GM21515 (cell line): ENCODE measurements at regions not wholly inside any gene's neighbourhood (a gene's known extent, or its start where the extent isn't known, plus 50 kb on each side); places are given as distances from the start of the nearest gene placed in this dataset.

Source experiments
- ATAC-seq: cut with Tn5 transposase; IDR thresholded peaks from one replicate; pipeline ENCODE4 v1.9.1; 2021; ENCODE audit not compliant: unreplicated experiment

- ATAC-seq = no peak
Measured at GRCh38 chr12:83856803-83857202, 1055.8 kb downstream of the SLC6A15 start.

- no peak for ATAC-seq
Measured at GRCh38 chr12:83850531-83850930, 1062.1 kb downstream of the SLC6A15 start.

- no peak for ATAC-seq
Measured at GRCh38 chr12:83848702-83849101, 1063.9 kb downstream of the SLC6A15 start.

DNA sequence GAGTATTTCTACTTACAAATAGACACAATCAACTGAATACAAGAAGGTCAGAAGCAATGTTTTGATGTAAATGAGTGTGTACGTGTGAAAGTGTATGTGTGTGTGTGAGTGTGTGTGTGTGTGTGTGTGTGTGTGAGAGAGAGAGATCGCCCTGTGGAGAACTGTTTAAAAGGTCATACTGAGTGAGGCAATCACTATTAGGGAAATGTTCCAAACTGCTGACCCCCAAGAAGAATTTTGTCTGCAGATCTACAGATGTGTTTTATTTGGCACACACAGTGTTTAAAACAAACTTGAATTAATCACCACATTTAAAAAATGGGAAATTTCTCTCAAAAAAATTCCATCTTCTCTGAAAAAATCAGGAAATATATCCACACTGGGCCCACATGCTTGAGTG, 1069.1 kb downstream of the SLC6A15 start:
- no peak for ATAC-seq

DNA sequence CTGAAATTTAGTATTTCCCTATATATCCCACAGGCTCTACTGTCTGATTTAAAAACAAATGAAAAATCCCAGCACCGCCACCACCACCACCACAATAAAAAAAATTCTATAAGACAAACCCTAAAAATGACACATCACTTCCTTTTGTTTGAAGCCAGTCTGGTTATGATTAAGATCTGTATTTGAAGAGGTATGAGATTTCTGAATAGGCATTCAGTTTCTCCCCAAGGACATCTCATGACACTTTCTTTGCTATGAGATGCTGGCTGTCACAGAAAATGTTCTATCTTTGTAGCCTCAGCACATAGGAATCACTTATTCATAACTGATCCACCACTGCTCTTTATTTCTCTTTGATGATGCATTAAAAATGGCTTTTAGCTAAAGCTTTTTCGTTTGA, 1071.0 kb downstream of the SLC6A15 start:
- ATAC-seq = no peak

GRCh38 chr12:83827860-83828259, 1084.7 kb downstream of the SLC6A15 start:
- ATAC-seq = no peak

GRCh38 chr12:83827193-83827592, 1085.4 kb downstream of the SLC6A15 start:
- no peak for ATAC-seq

GRCh38 chr12:83826112-83826511, 1086.5 kb downstream of the SLC6A15 start:
- peak; percentile 80 for ATAC-seq

DNA sequence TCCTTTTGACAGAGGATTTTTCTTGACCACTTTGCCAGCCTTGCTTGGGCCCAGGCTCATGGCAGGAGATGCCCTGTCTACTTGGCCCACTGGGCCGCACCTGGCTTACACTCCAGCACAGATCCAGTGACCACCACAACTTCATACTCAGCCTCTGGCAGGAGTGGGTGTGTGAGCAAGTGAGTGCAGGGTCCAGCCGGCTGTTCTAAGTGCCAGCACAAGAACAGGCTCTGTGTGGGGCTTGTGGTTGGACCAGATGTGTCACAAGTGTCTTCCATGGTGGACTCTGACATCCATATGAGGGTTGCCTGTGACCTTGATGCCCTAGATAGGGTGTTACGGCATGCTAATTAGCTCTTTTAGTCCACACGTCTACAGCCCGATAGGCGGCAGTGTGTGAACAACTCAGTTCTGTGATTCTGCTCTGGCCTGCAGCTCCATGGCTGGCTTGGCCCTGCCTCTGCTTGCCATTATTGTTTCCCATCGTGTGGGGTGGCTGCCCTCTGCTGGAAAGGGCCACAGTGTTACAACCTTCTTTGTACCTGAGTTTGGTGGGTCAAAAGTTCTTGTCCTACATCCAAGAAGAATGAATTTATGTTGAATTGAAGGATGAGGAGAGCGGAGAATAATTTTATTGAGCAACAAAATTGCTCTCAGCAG, 1089.1 kb downstream of the SLC6A15 start:
- ATAC-seq = peak; percentile 93

DNA sequence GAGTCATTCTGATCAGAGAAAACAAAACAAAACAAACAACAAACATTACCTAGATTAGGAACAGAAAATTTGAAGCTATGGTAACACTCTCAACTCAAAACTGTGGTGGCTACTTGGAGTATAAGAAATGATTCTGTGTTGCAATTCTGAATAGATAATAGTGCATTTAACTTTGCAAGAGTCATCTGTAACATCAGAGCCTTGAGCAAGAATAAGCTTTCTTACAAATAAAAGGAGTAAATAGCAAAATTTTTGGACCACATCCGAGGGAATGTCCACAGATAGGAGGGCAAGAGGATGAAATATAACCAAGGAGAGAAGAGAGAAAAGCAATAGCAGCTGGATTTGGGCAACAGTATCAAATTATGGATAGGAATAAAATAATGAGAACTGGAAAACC, 1090.6 kb downstream of the SLC6A15 start:
- ATAC-seq = no peak

DNA sequence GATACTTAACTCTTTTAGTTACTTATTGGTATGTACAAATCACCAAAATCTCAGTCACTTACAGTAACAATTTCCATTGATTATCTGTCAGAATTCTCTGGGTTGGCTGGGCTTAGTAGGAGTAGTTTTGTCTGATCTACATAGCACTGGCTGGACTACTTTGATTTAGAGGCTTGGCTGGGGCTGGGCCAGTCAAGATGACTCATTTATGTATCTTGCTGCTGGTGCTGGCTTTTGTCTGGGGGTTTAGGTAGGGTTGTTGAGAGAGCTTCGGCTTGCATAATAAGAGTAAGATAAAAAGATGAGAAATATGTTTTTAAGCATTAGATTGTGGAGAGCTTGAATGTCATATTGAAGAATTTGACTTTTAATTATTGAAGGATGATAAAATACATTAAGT, 1093.7 kb downstream of the SLC6A15 start:
- no peak for ATAC-seq

DNA sequence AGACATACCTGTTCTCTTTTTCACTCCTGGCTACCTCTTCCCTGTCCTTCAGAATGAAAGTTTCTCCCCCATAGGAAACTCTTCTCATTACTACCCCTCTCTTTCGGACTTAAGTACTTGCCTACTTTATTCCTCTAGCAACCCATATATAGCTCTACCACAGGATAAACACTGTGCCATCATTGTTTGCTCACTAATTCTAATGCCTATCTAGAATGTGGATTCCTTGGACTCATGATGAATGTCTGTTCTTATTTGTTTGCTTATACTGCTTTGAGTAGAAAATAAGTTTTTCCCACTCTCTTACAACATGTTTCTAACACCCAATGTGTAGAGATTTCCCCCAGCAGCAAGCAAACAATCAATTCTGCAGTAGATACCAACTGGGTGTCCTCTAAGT, 1094.9 kb downstream of the SLC6A15 start:
- no peak for ATAC-seq

GRCh38 chr12:83808591-83808990, 1104.0 kb downstream of the SLC6A15 start:
- ATAC-seq = no peak

- ATAC-seq = no peak
Measured at GRCh38 chr12:83807871-83808270, 1104.7 kb downstream of the SLC6A15 start.

DNA sequence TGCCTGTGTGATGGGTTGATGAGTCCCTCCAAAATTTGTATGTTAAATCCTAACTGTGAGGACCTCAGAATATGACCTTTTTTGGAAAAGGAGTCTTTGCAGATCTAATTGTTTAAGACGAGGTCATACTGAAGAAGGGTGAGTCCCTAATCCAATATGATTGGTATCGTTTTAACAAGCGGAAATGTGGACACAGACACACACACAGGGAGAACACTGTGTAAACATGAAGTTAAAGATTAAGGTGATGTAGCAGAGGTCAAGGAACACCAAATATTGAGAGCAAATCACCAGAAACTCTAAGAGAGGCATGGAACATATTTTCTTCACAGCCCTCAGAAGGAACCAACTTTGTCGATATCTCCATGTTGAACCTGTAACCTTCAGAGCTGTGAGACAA, 1106.7 kb downstream of the SLC6A15 start:
- ATAC-seq = no peak

DNA sequence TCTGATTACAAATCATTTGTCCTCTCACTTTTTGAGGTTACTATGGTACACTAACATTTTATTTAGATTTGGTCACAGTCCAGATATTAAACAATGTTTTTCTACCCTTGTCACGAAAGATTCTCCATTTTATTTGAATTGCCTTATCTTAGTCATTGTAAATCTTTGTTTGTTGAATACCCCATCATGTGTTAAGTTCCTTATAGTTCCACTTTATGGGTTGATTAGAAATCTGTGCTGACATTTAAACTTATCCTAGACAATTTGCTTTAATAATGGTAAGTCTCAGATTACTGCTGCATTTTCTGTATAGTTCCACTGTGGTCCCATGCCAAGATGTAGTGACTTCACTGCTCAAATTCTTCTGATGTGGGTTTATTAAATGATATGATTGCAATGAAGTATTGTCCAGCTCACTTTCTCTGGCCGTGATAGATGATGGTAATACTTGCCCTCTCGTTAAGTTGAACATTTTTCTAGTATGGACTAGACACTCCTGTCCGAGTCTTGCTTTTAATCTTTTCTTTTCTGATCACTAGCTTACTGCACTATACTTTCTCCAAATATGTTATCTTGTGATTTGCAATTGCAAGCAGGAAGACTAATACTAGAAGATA, 1107.3 kb downstream of the SLC6A15 start:
- no peak for ATAC-seq

DNA sequence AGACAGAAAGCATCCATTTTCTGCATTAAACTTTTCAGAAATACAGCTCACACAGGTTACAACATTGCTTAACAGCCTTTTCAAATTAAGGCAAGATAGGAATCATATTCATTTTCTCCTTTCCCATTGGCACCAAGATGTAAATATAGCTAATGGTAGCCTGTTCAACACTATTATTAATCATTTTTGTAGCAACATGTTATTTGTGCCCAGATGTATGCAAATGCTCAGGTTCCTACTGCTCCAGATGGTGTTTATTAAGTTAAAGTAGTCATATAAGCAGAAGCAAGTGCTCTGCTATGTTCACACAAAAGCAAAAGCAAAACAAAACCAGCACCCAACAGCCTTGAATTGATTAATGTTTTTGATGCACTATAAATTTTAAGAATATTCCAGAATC, 1110.6 kb downstream of the SLC6A15 start:
- ATAC-seq = no peak

DNA sequence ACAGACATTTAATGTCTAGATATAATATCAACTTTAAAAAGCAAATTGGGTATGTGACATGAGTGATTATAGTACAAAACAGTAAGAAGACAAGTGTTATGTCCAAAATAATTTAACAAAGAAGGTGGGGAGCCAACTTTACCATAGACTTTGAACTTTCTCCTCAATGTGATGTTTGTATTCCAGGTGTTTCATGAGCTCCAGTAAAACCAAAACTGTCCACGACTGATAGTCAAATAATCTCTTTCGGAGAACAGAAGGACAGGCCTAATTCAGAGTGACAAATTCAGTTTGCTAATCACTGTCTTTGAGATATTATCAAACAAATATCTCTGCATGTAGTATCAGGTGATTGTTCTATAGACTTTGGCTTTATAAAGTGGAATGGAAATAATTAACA, 1112.6 kb downstream of the SLC6A15 start:
- no peak for ATAC-seq

- ATAC-seq = no peak
Measured at GRCh38 chr12:83796531-83796930, 1109.8 kb downstream of the TMTC2 start.

DNA sequence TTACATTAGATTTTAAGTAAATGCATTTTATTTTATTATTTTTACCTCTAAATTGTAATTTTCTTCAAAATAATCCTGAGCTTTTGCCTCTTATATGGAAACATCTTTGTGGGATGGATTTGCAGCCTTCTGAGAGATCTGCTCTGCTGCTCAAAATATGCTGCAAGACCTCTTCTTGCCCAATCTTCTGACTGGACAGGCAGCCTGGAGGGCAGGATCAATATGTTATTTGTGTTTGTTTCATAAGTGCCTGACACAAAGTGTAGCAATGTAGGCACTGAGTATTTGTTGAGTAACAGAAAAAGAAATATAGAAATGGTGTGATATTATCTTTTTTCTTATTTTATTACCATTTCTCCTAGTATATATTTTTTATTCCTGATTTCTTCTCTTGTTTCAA, 1106.9 kb downstream of the TMTC2 start:
- ATAC-seq = no peak

DNA sequence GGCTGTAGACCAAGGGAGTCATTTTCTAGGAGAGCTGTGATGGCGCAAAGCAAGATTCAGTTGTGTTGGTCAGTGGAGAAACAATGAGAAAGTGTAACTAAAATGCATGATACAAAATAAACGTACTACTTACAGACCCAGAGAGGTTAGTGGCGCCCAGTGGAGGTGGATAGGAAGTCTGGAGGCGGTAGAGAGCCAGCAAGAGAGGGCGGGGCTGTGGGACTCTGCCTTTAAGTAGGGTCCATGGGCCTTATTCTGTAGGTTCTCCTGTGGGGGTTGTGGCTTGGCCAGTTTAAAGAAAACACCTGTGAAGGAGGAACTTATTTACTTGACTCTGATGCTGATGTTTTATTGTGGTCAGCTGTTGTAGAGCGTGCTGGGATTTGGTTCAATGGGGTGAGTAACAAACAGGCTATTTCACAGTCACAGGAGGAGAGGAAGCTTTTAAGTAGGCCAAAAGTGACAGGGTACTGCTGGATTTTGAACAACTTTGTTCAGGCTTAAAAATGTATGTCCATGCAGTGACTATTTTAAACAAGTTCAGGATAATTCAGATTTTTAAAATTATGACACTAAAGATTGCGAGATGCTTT, 1097.7 kb downstream of the TMTC2 start:
- no peak for ATAC-seq

GRCh38 chr12:83779526-83779925, 1092.8 kb downstream of the TMTC2 start:
- ATAC-seq = no peak

- no peak for ATAC-seq
Measured at GRCh38 chr12:83769151-83769550, 1082.4 kb downstream of the TMTC2 start.
